NCI-H2196 (cell line): ENCODE measurements at regions not wholly inside any gene's neighbourhood (a gene's known extent, or its start where the extent isn't known, plus 50 kb on each side); places are given as distances from the start of the nearest gene placed in this dataset.

ENCODE experiments used
- DNase-seq: peaks from one replicate; lab custom pipeline; 2025; ENCODE audit not compliant: unreplicated experiment; lab: John Stamatoyannopoulos, UW

DNA sequence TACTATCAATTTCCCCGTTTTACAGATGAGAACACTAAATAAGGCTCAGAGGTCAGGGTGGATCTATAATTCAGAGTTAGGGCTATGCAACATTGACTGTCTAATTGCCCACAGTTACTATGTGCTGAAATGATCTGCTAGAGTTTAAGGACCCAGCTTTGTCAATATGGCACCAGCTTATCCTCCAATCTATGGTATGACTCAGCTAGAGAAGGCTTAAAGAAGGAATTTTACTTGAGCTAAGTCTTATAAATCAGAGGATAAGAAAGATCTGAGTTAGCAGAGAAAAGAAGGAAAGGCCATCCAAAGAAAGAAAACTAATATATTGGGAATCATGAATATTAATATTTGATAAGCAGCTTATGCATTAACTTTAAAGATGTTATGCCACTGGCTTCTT is 78.1 kb downstream of the ASB9 start:
- no peak for DNase-seq

DNA sequence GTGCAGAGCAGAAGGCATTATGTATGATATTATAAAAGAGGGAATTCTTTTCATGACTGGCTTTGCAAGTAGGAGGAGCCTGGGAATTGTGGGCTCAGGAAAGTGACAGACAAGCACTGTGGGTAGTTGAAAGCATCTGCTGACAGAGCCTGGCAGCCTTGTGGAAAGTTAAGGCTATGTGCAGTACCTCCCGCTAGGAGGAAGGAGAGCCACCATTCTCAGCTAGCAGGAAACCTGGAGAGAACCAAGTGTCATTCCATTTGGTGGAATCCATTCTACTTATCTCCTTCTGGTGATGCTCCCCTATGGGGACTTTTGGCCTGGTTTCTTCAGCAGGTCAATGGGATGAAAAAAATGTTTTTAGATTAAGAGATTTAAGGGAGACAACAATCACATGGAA is 81.8 kb downstream of the ASB9 start:
- no peak for DNase-seq

DNA sequence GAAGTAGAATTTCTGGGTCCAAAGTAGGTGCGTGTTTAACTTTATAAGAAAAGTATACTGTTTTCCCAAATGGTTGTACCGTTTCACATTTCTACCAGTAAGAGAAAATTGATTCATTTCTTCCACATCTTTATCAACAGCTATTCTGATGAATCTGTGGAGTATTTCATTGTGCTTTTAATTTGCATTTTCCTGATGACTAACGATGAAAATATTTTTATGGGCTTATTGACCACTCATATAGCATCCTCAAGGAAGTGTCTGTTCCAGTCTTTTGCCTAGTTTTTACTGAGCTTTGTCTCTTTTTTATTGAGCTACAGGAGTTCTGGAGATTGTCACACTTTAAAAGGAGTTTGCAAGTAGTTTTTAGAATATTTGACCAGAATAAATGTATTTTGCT is 92.6 kb downstream of the ASB9 start:
- no peak for DNase-seq

DNA sequence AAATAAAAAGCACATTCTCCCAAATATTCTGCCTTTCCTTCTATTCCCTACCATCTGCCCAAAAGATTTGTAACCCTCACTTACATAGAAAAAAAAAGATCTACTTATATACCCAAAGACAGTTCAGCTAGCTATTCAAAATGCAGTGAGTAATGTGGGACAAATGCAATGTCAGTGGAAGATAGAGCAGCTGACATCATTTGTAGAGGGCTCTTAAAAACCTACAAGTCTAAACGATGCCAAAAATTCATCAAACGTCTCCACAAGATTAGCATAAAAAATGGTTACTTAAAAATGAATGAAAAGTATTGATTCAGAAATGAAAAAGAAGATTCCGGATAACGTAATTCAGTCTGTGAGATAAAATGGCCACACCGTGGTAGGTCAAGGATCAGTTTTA is 96.5 kb downstream of the ASB9 start:
- DNase-seq, result no peak

DNA sequence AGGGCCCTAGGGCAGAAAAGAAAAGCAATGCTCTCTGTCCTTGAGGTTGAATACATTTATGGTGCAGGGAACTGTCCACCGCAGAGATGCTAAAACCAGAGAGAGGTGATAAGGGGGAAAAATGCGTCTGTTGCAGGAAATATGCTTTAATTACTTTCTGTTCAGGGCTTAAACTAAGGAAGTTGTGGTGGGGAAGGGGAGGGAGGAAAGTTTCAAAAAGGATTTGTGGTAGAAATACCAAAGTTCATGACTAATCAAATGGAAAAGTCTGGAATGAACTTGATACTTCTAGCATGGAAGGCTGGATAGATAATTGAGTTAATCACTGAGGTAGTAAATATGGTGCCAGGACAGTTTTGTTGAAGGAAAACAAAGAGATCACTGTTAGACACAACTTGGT is 99.0 kb downstream of the ASB9 start:
- no peak for DNase-seq

DNA sequence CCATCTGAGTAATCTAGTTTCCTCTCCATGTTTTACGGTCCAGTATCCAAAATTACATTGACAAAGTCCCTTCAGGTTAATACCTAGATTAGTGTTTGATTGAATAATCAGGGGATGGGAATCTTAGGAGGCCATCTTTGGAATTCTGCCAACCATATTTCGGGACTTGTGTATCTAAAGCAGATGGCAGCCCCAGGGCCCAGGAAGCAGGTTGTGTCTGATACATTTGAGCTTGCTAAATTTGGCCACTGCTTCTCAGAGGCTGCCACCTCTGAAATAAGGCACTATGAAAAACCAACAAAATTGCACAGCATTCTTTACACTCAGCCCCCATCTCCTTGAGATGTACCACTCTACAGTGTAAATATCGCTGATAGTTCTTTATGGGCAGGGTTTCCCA is 102.1 kb downstream of the ASB9 start:
- DNase-seq, result no peak

DNA sequence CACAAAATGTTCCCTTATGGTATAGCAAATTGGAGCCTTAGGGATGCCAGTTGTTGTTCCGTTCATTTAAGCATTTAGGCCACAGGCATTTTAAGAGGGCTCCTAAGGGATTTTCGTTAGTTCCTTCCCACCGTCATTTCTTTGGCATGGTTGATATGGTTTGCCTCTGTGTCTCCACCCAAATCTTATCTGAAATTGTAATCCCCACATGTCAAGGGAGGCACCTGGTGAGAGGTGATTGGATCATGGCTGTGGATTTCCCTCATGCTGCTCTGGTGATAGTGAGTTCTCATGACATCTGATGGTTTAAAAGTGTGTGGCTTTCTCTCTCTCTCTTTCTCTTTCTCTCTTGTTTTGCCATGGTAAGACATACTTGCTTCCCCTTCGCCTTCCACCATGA is 104.1 kb downstream of the ASB9 start:
- no peak for DNase-seq

DNA sequence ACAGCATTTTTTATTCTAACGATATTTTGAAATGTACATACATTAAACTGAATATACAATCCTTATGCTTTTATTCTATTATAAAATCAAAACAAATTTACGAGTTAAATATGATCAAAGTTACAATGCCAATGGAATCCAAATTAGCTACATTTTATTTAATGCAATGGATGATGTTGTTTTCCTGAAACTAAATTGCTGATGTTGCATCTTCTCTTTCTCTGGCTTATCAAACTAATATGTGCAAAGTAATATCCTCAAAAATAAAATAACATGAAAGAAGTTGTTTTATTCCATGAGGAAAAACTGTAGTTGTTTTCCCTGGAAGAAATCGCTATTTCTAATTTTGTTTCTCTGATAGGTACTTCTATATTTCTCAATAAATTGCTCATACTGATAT is 106.8 kb downstream of the ASB9 start:
- no peak for DNase-seq

DNA sequence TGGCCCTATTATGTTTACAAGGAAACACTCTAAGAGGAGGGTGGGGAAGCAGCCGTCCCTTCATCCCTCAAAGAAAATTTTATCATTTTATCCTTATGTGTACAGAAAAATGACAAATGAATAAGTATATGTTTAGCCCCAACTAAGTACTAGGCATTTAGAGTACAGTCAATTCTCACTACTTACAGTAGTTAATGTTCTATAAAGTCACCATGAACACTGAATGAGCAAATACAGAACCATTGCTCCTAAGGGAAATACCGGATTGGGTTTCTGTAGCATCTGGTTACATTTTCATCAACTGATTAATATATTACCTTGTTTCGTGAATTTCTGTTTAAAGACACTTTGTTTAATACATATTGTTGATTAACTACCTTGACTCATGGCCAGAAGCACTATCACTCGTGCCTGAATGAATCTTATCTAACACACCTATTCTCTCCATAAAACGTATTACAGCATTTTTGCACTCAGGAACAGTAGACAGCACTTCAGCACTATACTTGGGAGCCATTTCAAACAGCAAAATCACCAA is 109.3 kb downstream of the ASB9 start:
- DNase-seq, result no peak

DNA sequence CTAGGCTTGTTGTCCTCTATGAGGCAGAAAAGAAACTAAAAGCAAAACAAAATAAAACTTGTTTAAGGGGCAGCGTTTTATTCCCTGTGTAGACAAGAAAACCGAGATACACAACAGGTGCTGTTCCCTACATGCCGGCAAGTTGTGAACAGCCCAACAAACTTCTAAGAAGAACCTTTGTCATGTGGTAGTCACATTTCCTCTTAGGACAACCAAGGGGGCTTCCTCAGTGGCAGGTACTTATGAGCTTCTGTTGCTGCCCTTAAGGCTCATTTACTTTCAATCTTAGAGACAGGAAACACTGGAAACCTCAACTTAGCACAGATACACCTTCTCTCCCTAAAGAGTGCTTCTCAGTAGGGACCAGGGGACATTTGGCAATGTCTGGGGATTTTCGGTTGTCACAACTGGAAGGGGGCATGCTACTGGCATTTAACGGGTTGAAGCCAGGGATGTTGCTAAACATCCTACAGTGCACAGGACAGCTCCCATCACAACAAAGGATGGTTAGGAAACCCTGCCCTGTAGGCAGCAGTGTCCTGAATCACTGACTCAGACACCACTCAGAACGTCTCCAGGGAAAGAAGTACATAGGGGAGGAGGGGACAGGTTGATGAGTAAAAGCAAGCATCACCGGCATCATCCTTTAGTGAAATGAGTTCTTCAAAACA is 111.0 kb downstream of the ASB9 start:
- DNase-seq, result no peak

DNA sequence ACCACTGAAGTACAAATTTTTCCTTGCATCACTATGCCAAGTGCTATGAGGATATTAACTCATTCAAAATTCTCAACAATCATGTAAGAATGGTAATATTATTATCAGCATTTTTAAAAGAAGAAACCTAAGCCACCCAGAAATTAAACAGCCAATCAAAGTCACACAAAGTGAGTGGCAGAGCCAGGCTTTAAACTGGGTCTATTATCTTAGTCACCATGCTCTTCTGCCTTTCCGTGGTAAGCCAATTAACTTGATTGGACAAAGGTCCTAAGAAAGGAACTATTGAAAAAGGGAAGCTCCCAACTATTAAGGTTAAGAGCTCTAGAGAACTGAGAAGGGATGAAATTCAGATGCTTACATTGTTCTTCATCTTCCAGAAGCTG is 111.5 kb downstream of the ASB9 start:
- DNase-seq, result no peak

DNA sequence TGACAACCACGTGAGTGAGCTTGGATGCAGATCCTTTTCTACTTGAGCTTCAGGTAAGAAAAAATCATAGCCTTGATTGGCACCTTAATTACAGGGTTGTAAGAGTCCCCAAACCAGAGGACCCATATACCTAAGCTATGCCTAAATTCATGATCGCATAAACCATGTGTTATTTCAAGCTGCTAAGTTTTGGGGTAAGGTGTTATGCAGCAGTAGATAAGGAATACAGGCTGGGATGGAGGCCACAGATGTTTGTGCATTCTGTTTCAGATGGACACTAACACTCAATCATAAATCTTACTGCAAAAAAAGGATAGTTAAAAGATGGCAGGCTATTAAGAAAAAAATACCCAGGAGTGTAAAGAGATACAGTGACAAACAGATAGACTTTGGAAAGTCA is 112.3 kb downstream of the ASB9 start:
- DNase-seq, result no peak

DNA sequence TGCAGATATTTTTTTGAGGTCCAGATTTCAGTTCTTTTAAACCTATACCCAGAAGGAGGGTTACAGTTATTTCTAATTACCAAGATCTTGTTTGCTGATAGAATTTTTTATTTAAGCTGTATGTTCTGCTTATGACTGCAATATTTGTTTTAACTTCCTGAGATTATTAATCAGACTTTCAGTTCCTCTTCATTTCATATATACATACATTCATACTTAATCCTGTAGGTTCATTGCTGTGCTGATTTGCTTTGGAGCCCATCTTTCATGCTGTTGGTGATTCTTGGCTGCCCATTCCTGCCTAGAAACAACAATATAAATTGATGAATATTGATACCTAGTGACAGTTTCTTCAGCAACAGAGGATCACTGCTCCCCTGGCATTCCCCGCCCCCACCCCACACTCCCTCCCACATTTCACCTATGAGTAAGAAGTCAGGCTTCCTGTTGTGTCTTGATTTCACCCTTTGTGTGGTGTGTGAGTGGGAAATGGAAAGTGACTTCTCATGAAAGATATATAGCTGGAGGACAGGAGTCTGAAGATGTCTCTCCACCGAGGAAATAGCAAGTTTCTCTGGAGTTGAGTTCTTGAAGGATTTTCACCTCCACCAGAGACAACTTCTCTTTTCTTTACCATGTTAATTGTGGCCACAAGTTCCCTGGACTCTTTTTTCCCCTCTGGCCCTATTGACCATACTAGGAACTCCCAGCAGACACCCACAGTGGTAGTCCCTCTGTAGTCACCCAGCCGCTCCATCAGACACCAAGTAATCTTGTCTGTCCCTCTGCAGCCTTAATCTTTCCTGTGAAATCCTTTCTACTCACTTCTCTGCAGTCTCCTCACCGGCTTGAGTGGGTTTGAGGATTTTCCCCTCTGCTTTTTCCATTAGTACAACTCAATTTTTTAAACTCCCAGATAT is 118.4 kb downstream of the ASB9 start:
- DNase-seq, result no peak

DNA sequence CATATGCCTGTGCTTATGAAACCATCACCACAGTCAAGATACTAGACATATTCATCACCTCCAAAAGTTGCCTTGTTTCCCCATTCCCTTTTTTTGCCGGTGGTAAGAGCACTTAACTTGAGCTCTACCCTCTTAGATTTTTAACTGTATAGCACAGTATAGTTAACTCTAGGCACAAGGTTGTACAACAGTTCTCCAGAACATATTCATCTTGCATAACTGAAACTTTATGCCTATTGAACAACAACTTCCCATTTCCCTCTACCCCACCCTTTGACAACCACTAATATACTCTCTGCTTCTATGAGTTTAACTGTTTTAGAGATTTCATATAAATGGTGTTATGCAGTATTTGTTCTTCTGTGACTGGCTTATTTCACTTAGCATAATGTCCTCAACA is 119.3 kb downstream of the ASB9 start:
- DNase-seq, result no peak

DNA sequence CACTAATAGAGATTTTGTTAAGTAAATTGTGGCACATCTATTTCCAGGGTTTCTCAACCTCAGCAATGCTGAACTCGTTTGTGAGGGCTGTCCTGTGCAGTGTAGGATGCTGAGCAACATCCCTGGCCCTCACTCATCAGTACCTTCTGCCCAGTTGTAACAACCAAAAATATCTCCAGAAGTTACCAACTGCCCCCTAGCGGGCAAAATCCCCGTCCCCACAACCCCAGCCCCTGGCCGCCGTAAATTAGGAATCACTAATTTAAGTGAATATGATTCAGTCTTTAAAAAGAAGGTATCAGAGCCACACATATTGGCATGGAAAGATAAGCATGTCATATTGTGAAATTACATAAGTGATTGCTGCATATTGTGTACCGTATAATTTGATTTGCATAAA is 123.4 kb downstream of the ASB9 start:
- DNase-seq, result no peak

DNA sequence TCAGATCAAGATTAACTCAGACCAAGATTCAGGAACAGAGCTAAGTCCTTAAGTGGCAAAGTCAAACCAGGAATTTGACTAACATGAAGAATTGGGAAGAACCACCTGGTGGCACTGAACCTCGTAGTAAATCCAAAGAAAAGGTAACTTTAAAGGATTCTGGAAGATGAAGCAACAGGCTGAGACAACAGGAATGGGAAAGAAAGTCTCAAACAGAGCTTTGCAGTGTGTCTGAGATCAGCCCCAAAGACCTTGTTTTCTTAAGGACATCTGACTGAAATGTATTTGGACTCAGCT is 126.1 kb downstream of the ASB9 start:
- DNase-seq, result no peak

DNA sequence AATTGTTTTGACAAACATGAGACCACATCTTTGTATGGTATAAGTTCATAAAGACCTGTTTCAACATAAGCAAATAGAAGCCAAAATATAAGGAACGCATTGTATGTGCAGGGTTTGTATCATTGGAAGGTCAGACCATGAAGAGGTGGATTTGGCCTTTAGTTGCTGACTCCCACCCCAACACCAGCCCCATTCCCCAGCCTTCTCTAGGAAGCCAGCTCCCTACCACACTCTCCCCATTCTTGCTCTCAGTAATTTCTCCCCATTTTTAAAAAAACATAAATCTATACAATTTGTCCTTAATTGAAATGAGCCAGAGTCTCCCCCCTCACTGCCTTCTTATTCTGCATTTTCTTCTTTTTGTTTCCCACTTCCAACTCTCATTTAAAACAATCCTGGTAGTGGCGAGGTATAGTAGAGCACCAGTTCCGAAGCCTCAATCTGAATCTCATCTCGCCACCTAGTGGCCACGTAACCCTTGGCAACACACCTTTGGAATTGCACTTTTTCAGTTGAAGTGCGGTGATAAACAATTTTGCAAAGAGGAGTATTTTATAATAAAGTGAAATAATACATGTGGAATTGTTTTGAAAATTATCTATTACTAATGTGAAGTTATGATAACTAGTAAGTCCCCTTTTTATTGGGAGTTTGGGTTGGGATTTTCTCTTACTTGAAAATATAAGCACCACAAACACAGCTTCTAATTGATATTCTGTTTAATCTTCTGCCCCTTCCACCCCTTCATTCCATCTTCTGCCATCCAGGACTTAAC is 126.6 kb downstream of the ASB9 start:
- DNase-seq, result peak; percentile 46

DNA sequence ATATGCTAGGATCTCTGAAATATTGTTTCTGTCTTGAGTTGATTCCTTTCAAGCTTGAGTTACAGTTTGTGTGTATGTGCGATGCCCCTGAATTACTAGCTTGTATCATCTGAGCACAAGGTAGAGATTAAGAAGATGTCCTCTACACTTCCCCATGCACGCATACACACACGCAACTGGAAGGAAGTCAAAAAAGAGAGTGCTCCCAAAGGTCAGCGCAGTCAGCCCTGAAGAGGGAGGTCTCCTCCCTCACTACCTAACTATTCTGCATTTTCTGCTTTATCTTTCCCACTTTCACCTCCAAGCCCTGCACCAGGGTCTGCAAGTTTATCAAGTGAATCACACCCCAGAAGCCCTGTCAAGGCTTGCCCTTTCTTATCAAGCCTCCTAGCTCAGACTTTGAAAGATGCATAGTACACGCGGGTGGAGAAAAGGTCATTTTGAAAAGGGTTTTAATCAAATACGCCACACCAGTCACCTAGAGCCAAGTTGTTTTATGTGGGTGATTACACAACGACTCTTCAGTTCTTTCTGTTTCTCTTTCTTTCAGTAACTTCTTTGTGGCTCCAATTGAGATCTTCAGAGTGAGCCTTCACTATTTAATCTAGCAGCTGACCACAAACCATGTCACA is 127.7 kb downstream of the ASB9 start:
- no peak for DNase-seq

DNA sequence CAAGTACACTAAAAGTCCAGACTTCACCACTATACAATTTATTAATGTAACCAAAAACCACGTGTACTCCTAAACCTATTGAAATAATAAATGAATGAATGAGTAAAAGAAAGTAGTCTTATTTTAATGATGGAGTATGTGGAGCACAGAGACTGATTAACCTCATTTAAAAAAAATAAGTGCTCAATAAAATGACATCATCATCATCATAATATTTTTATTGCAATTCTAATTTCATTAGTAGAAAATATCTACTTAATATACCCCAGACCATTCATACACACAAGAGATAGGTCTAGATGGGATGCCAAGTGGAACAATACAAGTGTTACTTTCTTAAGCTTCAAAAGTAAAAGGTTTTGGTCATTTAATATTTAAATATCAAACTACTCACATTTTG is 133.1 kb downstream of the ASB9 start:
- DNase-seq, result no peak

DNA sequence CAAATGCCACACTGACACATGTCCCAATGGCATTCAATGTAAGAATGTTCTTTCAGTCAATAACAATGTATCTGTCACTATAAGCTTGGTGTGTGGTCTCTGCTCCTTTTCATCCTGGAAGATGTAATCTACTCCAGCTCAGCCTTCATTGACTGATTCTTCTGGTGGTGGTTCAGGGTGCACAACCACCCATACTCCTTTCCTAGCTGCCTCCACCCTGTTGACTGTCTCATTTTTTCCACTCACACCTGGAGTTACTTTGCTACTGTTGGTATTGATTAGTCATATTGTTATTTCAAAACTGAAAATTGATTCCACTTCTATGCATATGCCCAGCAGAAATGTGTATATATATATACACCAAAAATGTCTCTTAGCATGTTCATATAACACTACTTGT is 140.5 kb downstream of the ASB9 start:
- DNase-seq, result no peak

DNA sequence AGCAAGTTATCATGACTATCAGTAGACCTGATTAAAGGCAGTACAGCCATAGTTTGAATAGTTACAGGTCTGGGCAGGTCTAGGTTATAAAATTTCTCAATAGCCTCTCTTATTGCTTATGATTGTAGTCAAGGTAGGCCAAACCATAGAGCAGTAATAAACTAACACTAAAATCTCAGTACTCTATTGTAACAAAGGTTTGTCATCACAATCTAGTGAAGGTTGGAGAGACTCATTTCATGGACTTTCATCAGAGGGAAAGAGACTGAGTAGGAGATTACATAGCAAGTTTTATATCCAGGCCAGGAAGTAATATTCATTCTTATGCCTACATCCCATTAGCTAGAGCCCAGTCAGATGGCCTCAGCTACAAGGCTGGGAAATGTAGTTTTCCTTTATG is 141.0 kb downstream of the ASB9 start:
- no peak for DNase-seq
